ENCODE measurements at regions not wholly inside any gene's neighbourhood (a gene's known extent, or its start where the extent isn't known, plus 50 kb on each side); places are given as distances from the start of the nearest gene placed in this dataset.

DNA sequence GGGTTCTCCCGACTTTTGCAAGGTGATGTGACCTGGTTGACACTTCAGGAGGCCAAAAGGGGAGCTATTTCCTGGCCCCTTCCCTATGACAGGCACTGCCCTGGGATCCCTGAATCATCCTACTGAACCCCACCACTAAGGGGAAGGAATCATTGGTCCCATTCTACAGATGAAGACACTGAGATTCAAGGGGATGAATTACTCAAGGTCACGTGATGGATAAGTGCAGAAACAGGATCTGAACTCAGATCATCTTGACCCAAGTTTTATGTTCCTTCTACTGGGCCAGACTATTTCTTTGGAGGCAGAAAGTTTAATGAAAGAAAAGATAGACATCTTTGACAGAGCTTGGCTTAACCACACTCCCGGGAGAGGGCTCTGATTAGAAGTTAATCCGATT, 258.7 kb downstream of the RRAGC start:
- TF ChIP-seq, protein P1, sequence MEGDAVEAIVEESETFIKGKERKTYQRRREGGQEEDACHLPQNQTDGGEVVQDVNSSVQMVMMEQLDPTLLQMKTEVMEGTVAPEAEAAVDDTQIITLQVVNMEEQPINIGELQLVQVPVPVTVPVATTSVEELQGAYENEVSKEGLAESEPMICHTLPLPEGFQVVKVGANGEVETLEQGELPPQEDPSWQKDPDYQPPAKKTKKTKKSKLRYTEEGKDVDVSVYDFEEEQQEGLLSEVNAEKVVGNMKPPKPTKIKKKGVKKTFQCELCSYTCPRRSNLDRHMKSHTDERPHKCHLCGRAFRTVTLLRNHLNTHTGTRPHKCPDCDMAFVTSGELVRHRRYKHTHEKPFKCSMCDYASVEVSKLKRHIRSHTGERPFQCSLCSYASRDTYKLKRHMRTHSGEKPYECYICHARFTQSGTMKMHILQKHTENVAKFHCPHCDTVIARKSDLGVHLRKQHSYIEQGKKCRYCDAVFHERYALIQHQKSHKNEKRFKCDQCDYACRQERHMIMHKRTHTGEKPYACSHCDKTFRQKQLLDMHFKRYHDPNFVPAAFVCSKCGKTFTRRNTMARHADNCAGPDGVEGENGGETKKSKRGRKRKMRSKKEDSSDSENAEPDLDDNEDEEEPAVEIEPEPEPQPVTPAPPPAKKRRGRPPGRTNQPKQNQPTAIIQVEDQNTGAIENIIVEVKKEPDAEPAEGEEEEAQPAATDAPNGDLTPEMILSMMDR (IDR thresholded peaks at IDR 0.05; ENCODE audit: insufficient read depth, low read length): no peak
- TF ChIP-seq POLR2AphosphoS5 (IDR thresholded peaks at IDR 0.05; ENCODE audit: low read depth): no peak
- no peak for TF ChIP-seq SPI1 (IDR thresholded peaks at IDR 0.05; ENCODE audit: borderline replicate concordance, low read depth)
- TF ChIP-seq, protein P2, sequence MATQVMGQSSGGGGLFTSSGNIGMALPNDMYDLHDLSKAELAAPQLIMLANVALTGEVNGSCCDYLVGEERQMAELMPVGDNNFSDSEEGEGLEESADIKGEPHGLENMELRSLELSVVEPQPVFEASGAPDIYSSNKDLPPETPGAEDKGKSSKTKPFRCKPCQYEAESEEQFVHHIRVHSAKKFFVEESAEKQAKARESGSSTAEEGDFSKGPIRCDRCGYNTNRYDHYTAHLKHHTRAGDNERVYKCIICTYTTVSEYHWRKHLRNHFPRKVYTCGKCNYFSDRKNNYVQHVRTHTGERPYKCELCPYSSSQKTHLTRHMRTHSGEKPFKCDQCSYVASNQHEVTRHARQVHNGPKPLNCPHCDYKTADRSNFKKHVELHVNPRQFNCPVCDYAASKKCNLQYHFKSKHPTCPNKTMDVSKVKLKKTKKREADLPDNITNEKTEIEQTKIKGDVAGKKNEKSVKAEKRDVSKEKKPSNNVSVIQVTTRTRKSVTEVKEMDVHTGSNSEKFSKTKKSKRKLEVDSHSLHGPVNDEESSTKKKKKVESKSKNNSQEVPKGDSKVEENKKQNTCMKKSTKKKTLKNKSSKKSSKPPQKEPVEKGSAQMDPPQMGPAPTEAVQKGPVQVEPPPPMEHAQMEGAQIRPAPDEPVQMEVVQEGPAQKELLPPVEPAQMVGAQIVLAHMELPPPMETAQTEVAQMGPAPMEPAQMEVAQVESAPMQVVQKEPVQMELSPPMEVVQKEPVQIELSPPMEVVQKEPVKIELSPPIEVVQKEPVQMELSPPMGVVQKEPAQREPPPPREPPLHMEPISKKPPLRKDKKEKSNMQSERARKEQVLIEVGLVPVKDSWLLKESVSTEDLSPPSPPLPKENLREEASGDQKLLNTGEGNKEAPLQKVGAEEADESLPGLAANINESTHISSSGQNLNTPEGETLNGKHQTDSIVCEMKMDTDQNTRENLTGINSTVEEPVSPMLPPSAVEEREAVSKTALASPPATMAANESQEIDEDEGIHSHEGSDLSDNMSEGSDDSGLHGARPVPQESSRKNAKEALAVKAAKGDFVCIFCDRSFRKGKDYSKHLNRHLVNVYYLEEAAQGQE (IDR thresholded peaks at IDR 0.05; ENCODE audit: insufficient replicate concordance, low read depth): no peak

Data from HL-60 (cell line).